ENCODE measurements at regions not wholly inside any gene's neighbourhood (a gene's known extent, or its start where the extent isn't known, plus 50 kb on each side); places are given as distances from the start of the nearest gene placed in this dataset.

GRCh38 chr2:144593803-144594202, 73.9 kb upstream of the ZEB2 start:
- WGBS, 3 donors: 86 to 91% (median 88%) methylated on average over 2 of the region's 2 CpGs
- no peak overlapping the region for H3K27ac ChIP-seq (ENCODE audit: low read depth, low read length)

- H3K27ac ChIP-seq (ENCODE audit: low read depth, low read length): no peak overlapping the region
- 83 to 86% (median 84%) methylated on average over 8 of the region's 8 CpGs for WGBS, 3 donors
These were observed 72.8 kb upstream of the ZEB2 start for GRCh38 chr2:144592500-144593256.

- H3K27ac ChIP-seq (ENCODE audit: low read depth, low read length): no peak overlapping the region
- 96 to 97% (median 97%) methylated on average over 1 of the region's 1 CpG for WGBS, 3 donors
These were observed 67.4 kb upstream of the ZEB2 start for GRCh38 chr2:144587306-144587705.

GRCh38 chr2:144586476-144586875, 66.6 kb upstream of the ZEB2 start:
- 77 to 85% (median 82%) methylated on average over 2 of the region's 2 CpGs for WGBS, 3 donors
- H3K27ac ChIP-seq (ENCODE audit: low read depth, low read length): no peak overlapping the region

- H3K27ac ChIP-seq (ENCODE audit: low read depth, low read length): no peak overlapping the region
- WGBS, 3 donors: 86 to 88% (median 87%) methylated on average over 4 of the region's 4 CpGs
These were observed 64.0 kb upstream of the ZEB2 start for GRCh38 chr2:144583741-144584453.

- WGBS, 3 donors: 51 to 88% (median 52%) methylated on average over 6 of the region's 6 CpGs
- no peak overlapping the region for H3K27ac ChIP-seq (ENCODE audit: low read depth, low read length)
These were observed 63.4 kb upstream of the ZEB2 start for GRCh38 chr2:144583381-144583729.

- WGBS, 3 donors: 50 to 62% (median 51%) methylated on average over 12 of the region's 12 CpGs
- H3K27ac ChIP-seq (ENCODE audit: low read depth, low read length): no peak overlapping the region
These were observed 62.9 kb upstream of the ZEB2 start for GRCh38 chr2:144582651-144583380.

- H3K27ac ChIP-seq (ENCODE audit: low read depth, low read length): no peak overlapping the region
- 63 to 66% (median 65%) methylated on average over 4 of the region's 4 CpGs for WGBS, 3 donors
These were observed 60.7 kb upstream of the ZEB2 start for GRCh38 chr2:144580521-144581161.

- WGBS, 3 donors: 94 to 96% (median 95%) methylated on average over 4 of the region's 4 CpGs
- H3K27ac ChIP-seq (ENCODE audit: low read depth, low read length): no peak overlapping the region
These were observed 59.6 kb upstream of the ZEB2 start for GRCh38 chr2:144579556-144579955.

- no peak overlapping the region for H3K27ac ChIP-seq (ENCODE audit: low read depth, low read length)
- WGBS, 3 donors: 68 to 80% (median 78%) methylated on average over 3 of the region's 3 CpGs
These were observed 58.2 kb upstream of the ZEB2 start for GRCh38 chr2:144578099-144578498.

GRCh38 chr2:144572977-144573376, 53.1 kb upstream of the ZEB2 start:
- no peak overlapping the region for H3K27ac ChIP-seq (ENCODE audit: low read depth, low read length)

GRCh38 chr2:144571770-144572169, 51.9 kb upstream of the ZEB2 start:
- 53 to 98% (median 97%) methylated on average over 1 of the region's 1 CpG for WGBS, 3 donors
- H3K27ac ChIP-seq (ENCODE audit: low read depth, low read length): no peak overlapping the region

- H3K27ac ChIP-seq (ENCODE audit: low read depth, low read length): no peak overlapping the region
- 84 to 98% (median 85%) methylated on average over 3 of the region's 3 CpGs for WGBS, 3 donors
These were observed 50.6 kb upstream of the ZEB2 start for GRCh38 chr2:144570566-144570965.

All from adipose tissue (tissue), 3 donors.